Neural cell (in vitro differentiated cells): ENCODE measurements at regions not wholly inside any gene's neighbourhood (a gene's known extent, or its start where the extent isn't known, plus 50 kb on each side); places are given as distances from the start of the nearest gene placed in this dataset.
"Not testable (repeated sequence)": the region's sequence is repeated elsewhere in the genome, so short reads cannot be mapped to it uniquely, and the experiment has no call there.

Experiments
- H2AFZ ChIP-seq: fragments of 200-600, 300-800 bp; sonication (generic), shearing (Covaris generic); 2 replicates; pipeline ENCODE4 v1.6.0; 2014; ENCODE audit warnings: low read depth, mild to moderate bottlenecking, antibody characterized with exemption, low read length, moderate library complexity
- H3F3A ChIP-seq: fragments of 200-600 bp; shearing (Covaris generic); 2 replicates; pipeline ENCODE4 v1.6.1; 2016; ENCODE audit warnings: mild to moderate bottlenecking, moderate library complexity, mixed read lengths, antibody characterized with exemption, low read length; ENCODE audit not compliant: insufficient read depth, poor library complexity, severe bottlenecking
- H3K27ac ChIP-seq: fragments of 200-600, 300-800 bp; sonication (generic), shearing (Covaris generic); 2 replicates; pipeline ENCODE4 v1.5.1; 2014; ENCODE audit warnings: mild to moderate bottlenecking, low read length, moderate library complexity
- H3K27me3 ChIP-seq: fragments of 300-800, 200-600 bp; sonication (generic), shearing (Covaris generic); 2 replicates; pipeline ENCODE4 v1.6.0; 2014; ENCODE audit warnings: mild to moderate bottlenecking, low read depth, low read length, moderate library complexity; ENCODE audit not compliant: insufficient read depth
- H3K36me3 ChIP-seq: fragments of 300-800, 200-600 bp; sonication (generic), shearing (Covaris generic); 2 replicates; pipeline ENCODE4 v1.5.1; 2014; ENCODE audit warnings: mild to moderate bottlenecking, antibody characterized with exemption, low read length, moderate library complexity; ENCODE audit not compliant: insufficient read depth
- H3K4me2 ChIP-seq: fragments of 300-800, 200-600 bp; sonication (generic), shearing (Covaris generic); 2 replicates; pipeline ENCODE4 v1.6.0; 2014; ENCODE audit warnings: mild to moderate bottlenecking, low read length
- H3K4me3 ChIP-seq: fragments of 300-800, 200-600 bp; sonication (generic), shearing (Covaris generic); 2 replicates; pipeline ENCODE4 v1.5.1; 2014; ENCODE audit warnings: mild to moderate bottlenecking, low read length, moderate library complexity
- H3K79me2 ChIP-seq: fragments of 200-600 bp; shearing (Covaris generic); replicated peaks from 2 replicates; pipeline ENCODE4 v1.6.0; 2014; ENCODE audit warnings: mild to moderate bottlenecking, low read length, moderate library complexity; ENCODE audit not compliant: insufficient read depth
- H3K9ac ChIP-seq: fragments of 300-800, 200-600 bp; sonication (generic), shearing (Covaris generic); 2 replicates; pipeline ENCODE4 v1.6.1; 2016; ENCODE audit warnings: mild to moderate bottlenecking, low read length, mixed read lengths
- H3K9me2 ChIP-seq: fragments of 200-600 bp; shearing (Covaris generic); 2 replicates; pipeline ENCODE4 v1.6.1; 2016; ENCODE audit warnings: mild to moderate bottlenecking, low read length, mixed read lengths; ENCODE audit not compliant: insufficient read depth
- H3K9me3 ChIP-seq: fragments of 200-600, 300-800 bp; sonication (generic), shearing (Covaris generic); 2 replicates; pipeline ENCODE4 v1.6.1; 2016; ENCODE audit warnings: mild to moderate bottlenecking, mixed run types, low read length, moderate library complexity, mixed read lengths
- H4K20me1 ChIP-seq: fragments of 200-600 bp; shearing (Covaris generic); 2 replicates; pipeline ENCODE4 v1.6.1; 2016; ENCODE audit warnings: mild to moderate bottlenecking, mixed run types; ENCODE audit not compliant: insufficient read depth
- EP300 ChIP-seq: fragments of 450-650 bp; conservative IDR thresholded peaks from 2 replicates; pipeline ENCODE4 v1.6.1; 2014; ENCODE audit warnings: antibody characterized with exemption, mild to moderate bottlenecking, moderate library complexity; ENCODE audit not compliant: poor library complexity, severe bottlenecking
- EZH2 ChIP-seq: fragments of 200-600, 300-800 bp; shearing (Covaris generic), sonication (generic); IDR thresholded peaks from 2 replicates; pipeline ENCODE4 v1.6.1; 2014; ENCODE audit warnings: antibody characterized with exemption, low read length, borderline replicate concordance, mild to moderate bottlenecking; ENCODE audit not compliant: insufficient read depth, poor library complexity, severe bottlenecking
- MXI1 ChIP-seq: fragments of 450-650 bp; conservative IDR thresholded peaks from 2 replicates; pipeline ENCODE4 v1.6.1; 2014; ENCODE audit warnings: antibody characterized with exemption, mild to moderate bottlenecking; ENCODE audit not compliant: poor library complexity, severe bottlenecking
- POLR2AphosphoS5 ChIP-seq: IDR thresholded peaks from 2 replicates; pipeline ENCODE4 v1.6.1; 2012
- RAD21 ChIP-seq: fragments of 450-650 bp; conservative IDR thresholded peaks from 2 replicates; pipeline ENCODE4 v1.6.1; 2014; ENCODE audit warnings: antibody characterized with exemption, mild to moderate bottlenecking, moderate library complexity
- SMC3 ChIP-seq: fragments of 450-650 bp; conservative IDR thresholded peaks from 2 replicates; pipeline ENCODE4 v1.6.1; 2014; ENCODE audit warnings: antibody characterized with exemption, mild to moderate bottlenecking, moderate library complexity; ENCODE audit not compliant: poor library complexity
- TAF1 ChIP-seq: IDR thresholded peaks from 2 replicates; pipeline ENCODE4 v1.6.1; 2012; ENCODE audit warnings: low read depth
- TF ChIP-seq, protein P1 (sequence below): IDR thresholded peaks from 2 replicates; pipeline ENCODE4 v1.6.1; 2012; ENCODE audit warnings: borderline replicate concordance
- TF ChIP-seq, protein P2 (sequence below): fragments of 450-650 bp; IDR thresholded peaks from 2 replicates; pipeline ENCODE4 v1.5.1; 2014; ENCODE audit warnings: antibody characterized with exemption, mild to moderate bottlenecking, moderate library complexity; ENCODE audit not compliant: poor library complexity, severe bottlenecking

DNA sequence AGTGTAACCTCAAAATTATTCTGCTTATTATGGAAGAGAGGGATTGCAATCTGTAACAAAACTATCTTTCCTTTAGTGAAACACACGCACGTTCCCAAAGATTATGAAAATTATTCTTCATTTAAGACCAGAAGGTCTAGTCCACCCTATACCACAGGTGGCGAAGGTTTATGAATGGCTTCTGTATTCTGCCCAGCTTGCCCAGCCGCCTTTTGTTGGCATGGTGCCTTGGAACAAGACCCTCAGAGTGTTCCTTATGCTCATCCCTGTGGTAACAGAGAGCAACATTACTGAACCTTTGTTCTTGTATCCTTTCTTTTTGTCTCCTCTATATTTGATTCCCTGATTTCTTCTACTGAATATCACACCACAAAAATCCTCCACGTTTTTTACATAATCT, 116.4 kb downstream of the FAR1 start:
- no peaks in the 10 kb centered on the region for H3K27me3 ChIP-seq
- no peaks in the 10 kb centered on the region for H4K20me1 ChIP-seq
- H3K36me3 ChIP-seq = no peaks in the 10 kb centered on the region
- H3F3A ChIP-seq = no peaks in the 10 kb centered on the region
- no peak overlapping the region for H2AFZ ChIP-seq
- H3K27ac ChIP-seq = no peak overlapping the region
- no peak overlapping the region for H3K4me3 ChIP-seq
- H3K79me2 ChIP-seq = no peaks in the 10 kb centered on the region
- TF ChIP-seq, protein P1, sequence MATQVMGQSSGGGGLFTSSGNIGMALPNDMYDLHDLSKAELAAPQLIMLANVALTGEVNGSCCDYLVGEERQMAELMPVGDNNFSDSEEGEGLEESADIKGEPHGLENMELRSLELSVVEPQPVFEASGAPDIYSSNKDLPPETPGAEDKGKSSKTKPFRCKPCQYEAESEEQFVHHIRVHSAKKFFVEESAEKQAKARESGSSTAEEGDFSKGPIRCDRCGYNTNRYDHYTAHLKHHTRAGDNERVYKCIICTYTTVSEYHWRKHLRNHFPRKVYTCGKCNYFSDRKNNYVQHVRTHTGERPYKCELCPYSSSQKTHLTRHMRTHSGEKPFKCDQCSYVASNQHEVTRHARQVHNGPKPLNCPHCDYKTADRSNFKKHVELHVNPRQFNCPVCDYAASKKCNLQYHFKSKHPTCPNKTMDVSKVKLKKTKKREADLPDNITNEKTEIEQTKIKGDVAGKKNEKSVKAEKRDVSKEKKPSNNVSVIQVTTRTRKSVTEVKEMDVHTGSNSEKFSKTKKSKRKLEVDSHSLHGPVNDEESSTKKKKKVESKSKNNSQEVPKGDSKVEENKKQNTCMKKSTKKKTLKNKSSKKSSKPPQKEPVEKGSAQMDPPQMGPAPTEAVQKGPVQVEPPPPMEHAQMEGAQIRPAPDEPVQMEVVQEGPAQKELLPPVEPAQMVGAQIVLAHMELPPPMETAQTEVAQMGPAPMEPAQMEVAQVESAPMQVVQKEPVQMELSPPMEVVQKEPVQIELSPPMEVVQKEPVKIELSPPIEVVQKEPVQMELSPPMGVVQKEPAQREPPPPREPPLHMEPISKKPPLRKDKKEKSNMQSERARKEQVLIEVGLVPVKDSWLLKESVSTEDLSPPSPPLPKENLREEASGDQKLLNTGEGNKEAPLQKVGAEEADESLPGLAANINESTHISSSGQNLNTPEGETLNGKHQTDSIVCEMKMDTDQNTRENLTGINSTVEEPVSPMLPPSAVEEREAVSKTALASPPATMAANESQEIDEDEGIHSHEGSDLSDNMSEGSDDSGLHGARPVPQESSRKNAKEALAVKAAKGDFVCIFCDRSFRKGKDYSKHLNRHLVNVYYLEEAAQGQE = no peak
- TF ChIP-seq EZH2 (no peak), EP300 (no peak), POLR2AphosphoS5 (no peak), MXI1 (no peak), SMC3 (no peak), TAF1 (no peak), RAD21 (no peak)
- TF ChIP-seq, protein P2, sequence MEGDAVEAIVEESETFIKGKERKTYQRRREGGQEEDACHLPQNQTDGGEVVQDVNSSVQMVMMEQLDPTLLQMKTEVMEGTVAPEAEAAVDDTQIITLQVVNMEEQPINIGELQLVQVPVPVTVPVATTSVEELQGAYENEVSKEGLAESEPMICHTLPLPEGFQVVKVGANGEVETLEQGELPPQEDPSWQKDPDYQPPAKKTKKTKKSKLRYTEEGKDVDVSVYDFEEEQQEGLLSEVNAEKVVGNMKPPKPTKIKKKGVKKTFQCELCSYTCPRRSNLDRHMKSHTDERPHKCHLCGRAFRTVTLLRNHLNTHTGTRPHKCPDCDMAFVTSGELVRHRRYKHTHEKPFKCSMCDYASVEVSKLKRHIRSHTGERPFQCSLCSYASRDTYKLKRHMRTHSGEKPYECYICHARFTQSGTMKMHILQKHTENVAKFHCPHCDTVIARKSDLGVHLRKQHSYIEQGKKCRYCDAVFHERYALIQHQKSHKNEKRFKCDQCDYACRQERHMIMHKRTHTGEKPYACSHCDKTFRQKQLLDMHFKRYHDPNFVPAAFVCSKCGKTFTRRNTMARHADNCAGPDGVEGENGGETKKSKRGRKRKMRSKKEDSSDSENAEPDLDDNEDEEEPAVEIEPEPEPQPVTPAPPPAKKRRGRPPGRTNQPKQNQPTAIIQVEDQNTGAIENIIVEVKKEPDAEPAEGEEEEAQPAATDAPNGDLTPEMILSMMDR = no peak
- H3K4me2 ChIP-seq = no peak overlapping the region
- no peak overlapping the region for H3K9ac ChIP-seq
- H3K9me3 ChIP-seq = no peaks in the 10 kb centered on the region
- H3K9me2 ChIP-seq = no peaks in the 10 kb centered on the region

DNA sequence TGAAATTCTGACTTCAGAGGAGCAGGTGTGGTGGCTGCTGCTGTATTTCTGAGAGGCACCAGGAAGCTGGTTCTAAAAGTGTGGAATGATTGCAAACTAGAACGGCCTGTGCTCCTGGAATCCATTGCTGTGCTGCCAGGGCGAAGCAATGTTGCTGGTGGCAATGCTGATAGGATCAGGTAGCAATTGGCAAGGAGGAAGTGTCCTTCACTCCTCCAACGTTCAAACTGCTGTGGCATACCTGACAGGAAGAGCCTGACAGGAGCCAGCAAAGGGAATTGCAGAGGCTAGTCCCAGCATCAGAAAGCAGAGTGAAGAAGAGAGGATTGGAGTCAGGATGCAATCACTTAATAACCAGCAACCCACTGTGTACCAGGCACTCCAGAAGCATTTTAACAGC, 118.2 kb downstream of the FAR1 start:
- no peak for TF ChIP-seq EZH2
- TF ChIP-seq, protein P1 = no peak
- TF ChIP-seq, protein P2 = no peak
- TF ChIP-seq TAF1 = no peak
- no peak for TF ChIP-seq MXI1
- TF ChIP-seq EP300 = no peak
- no peak for TF ChIP-seq RAD21
- Histone ChIP-seq H3K4me2 (no peak overlapping the region), H3F3A (no peaks in the 10 kb centered on the region), H3K27me3 (no peaks in the 10 kb centered on the region), H3K9me3 (no peaks in the 10 kb centered on the region), H2AFZ (no peak overlapping the region), H3K4me3 (no peak overlapping the region), H4K20me1 (no peaks in the 10 kb centered on the region), H3K36me3 (no peaks in the 10 kb centered on the region), H3K9me2 (no peaks in the 10 kb centered on the region), H3K27ac (no peak overlapping the region), H3K9ac (no peak overlapping the region), H3K79me2 (no peaks in the 10 kb centered on the region)

DNA sequence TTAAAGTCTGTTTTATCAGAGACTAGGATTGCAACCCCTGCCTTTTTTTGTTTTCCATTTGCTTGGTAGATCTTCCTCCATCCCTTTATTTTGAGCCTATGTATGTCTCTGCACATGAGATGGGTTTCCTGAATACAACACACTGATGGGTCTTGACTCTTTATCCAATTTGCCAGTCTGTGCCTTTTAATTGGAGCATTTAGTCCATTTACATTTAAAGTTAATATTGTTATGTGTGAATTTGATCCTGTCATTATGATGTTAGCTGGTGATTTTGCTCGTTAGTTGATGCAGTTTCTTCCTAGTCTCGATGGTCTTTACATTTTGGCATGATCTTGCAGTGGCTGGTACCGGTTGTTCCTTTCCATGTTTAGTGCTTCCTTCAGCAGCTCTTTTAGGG, 129.1 kb downstream of the FAR1 start:
- not testable (repeated sequence) for H2AFZ ChIP-seq, H3K9ac ChIP-seq, H3K4me2 ChIP-seq, H3K9me2 ChIP-seq, H3F3A ChIP-seq, H4K20me1 ChIP-seq, H3K27ac ChIP-seq, H3K4me3 ChIP-seq, H3K79me2 ChIP-seq, H3K9me3 ChIP-seq, H3K27me3 ChIP-seq, H3K36me3 ChIP-seq
